Mucosa of stomach (tissue), 1 donor: ENCODE measurements at regions not wholly inside any gene's neighbourhood (a gene's known extent, or its start where the extent isn't known, plus 50 kb on each side); places are given as distances from the start of the nearest gene placed in this dataset.
"Not testable (repeated sequence)": the region's sequence is repeated elsewhere in the genome, so short reads cannot be mapped to it uniquely, and the experiment has no call there.

Experiments
- H3K27me3 ChIP-seq: one replicate; pipeline ENCODE4 v1.7.0; 2013; ENCODE audit warnings: mild to moderate bottlenecking, low read length; ENCODE audit not compliant: control insufficient read depth, insufficient read depth
- H3K36me3 ChIP-seq: one replicate; pipeline ENCODE4 v1.7.0; 2013; ENCODE audit warnings: low read length; ENCODE audit not compliant: control insufficient read depth, insufficient read depth
- H3K4me1 ChIP-seq: one replicate; pipeline ENCODE4 v1.7.0; 2013; ENCODE audit warnings: mild to moderate bottlenecking, low read length; ENCODE audit not compliant: control insufficient read depth, insufficient read depth
- H3K4me3 ChIP-seq: one replicate; pipeline ENCODE4 v1.7.0; 2013; ENCODE audit warnings: low read length
- H3K9ac ChIP-seq: one replicate; pipeline ENCODE4 v1.7.0; 2013; ENCODE audit warnings: mild to moderate bottlenecking, low read length, moderate library complexity
- H3K9me3 ChIP-seq: one replicate; pipeline ENCODE4 v1.7.0; 2013; ENCODE audit warnings: mild to moderate bottlenecking, low read length, moderate library complexity; ENCODE audit not compliant: control insufficient read depth
- donor health status: Pancreatic carcinoma.

DNA sequence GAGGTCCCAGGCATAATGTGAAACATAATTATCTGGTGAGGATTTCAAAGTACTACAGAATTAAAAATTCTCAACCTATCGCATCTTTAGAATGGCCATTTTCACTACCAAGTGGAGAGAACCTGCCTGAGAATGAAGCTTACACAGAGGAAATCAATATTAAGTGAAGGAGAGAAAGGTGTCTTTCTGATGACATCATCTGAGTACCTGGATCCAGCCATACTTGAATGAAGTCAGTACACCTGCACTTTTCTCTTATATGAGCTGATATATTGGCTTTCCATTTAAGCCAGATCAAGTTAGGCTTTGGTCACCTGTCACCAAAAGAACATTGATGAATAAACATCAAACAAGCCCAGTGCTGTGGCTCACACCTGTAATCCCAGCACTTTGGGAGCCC, 118.9 kb upstream of the MED14 start:
- no peaks in the 10 kb centered on the region for H3K27me3 ChIP-seq
- H3K36me3 ChIP-seq, result no peaks in the 10 kb centered on the region
- no peaks in the 10 kb centered on the region for H3K4me1 ChIP-seq
- H3K9ac ChIP-seq, result no peak overlapping the region
- H3K4me3 ChIP-seq, result no peak overlapping the region
- no peaks in the 10 kb centered on the region for H3K9me3 ChIP-seq

DNA sequence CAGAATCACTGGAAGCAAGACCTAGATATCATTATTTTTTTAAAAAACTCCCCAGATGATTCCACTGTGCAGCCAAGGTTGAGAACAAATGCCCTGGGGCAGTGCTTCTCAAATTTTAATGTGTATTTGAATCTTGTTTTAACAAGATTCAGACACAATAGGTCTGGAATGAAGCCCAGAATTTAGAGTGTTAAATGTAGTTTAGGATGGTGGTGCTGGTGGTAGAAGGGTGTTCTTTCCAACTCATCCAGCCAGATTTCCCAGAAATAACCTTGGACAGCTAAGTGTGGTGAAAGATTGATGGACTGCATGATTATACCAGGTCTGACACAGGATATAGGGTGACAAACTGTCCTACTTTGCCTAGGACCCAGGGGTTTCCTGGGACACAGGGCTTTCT, 120.1 kb upstream of the MED14 start:
- no peaks in the 10 kb centered on the region for H3K4me1 ChIP-seq
- no peak overlapping the region for H3K4me3 ChIP-seq
- no peaks in the 10 kb centered on the region for H3K27me3 ChIP-seq
- H3K9me3 ChIP-seq, result no peaks in the 10 kb centered on the region
- H3K36me3 ChIP-seq, result no peaks in the 10 kb centered on the region
- H3K9ac ChIP-seq, result no peak overlapping the region

DNA sequence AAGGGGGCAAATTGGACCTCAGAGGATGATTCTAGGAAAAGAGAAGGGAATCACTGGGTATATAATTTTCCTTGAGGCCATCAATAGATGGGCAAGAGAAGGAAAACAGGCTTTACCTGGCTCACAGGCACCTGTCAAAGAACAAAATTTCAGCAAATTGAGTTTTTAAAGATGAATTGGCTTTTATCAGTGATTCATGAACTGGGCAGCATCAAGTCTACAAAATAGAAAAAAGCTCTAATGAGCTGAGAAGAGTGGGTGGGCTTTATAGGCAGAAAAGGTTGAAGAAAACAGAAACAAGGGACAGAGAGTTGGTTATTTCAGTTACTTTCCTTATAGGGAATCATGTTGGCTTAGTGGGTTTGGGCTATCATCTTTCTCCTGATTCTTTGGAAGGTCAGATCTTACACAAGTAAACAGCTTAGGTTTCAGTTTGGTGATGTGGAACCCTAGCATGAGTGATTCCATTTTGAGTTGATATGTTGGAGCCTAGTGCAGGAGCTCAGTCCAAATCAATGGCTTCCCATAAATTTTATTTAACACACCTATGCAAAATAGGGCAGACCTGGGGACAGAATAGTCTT, 120.7 kb upstream of the MED14 start:
- Histone ChIP-seq H3K27me3 (no peaks in the 10 kb centered on the region), H3K4me3 (no peak overlapping the region), H3K4me1 (no peaks in the 10 kb centered on the region), H3K9me3 (no peaks in the 10 kb centered on the region), H3K36me3 (no peaks in the 10 kb centered on the region), H3K9ac (no peak overlapping the region)

DNA sequence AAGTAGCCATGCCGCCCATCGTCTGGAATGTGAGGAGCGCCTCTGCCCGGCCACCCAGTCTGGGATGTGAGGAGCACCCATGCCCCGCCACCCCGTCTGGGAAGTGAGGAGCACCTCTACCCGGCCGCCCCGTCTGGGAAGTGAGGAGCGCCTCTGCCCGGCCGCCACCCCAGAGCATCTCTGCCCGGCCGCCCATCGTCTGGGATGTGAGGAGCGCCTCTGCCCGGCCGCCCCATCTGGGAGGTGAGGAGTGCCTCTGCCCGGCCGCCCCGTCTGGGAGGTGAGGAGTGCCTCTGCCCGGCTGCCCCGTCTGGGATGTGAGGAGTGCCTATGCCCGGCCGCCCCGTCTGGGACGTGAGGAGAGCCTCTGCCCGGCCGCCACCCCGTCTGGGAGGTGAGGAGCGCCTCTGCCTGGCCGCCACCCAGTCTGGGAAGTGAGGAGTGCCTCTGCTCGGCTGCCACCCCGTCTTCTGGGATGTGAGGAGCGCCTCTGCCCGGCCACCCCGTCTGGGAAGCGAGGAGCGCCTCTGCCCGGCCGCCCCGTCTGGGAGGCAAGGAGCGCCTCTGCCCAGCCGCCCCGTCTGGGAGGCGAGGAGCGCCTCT, 126.7 kb upstream of the MED14 start:
- not testable (repeated sequence) for H3K9me3 ChIP-seq, H3K4me3 ChIP-seq, H3K9ac ChIP-seq, H3K27me3 ChIP-seq, H3K4me1 ChIP-seq, H3K36me3 ChIP-seq

DNA sequence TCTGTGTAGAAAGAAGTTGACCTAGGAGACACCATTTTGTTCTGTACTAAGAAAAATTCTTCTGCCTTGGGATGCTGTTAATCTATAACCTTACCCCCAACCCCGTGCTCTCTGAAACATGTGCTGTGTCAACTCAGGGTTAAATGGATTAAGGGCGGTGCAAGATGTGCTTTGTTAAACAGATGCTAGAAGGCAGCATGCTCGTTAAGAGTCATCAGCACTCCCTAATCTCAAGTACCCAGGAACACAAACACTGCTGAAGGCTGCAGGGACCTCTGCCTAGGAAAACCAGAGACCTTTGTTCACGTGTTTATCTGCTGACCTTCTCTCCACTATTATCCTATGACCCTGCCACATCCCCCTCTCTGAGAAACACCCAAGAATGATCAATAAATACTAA, 127.9 kb upstream of the MED14 start:
- not testable (repeated sequence) for H3K36me3 ChIP-seq, H3K9me3 ChIP-seq, H3K27me3 ChIP-seq, H3K9ac ChIP-seq, H3K4me1 ChIP-seq, H3K4me3 ChIP-seq

DNA sequence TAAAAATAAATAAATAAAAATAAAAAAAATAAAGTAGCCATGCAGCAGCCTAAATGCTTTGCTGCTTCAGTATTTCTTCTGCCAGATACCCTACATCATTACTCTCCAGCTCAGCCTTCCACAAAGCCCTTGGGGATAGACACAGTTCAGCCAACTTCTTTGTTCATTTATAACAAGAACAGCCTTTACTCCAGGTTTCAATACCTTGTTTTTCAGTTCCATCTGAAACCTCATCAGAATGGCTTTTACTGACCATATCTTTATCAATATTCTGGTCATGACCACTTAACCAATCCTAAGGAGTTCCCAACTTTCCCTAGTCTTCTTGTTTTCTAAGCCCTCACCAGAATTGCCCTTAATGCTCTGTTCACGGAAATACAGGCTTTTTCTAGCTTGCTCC, 128.3 kb upstream of the MED14 start:
- no peaks in the 10 kb centered on the region for H3K4me1 ChIP-seq
- no peak overlapping the region for H3K9ac ChIP-seq
- no peaks in the 10 kb centered on the region for H3K27me3 ChIP-seq
- no peaks in the 10 kb centered on the region for H3K36me3 ChIP-seq
- H3K4me3 ChIP-seq, result no peak overlapping the region
- no peaks in the 10 kb centered on the region for H3K9me3 ChIP-seq

DNA sequence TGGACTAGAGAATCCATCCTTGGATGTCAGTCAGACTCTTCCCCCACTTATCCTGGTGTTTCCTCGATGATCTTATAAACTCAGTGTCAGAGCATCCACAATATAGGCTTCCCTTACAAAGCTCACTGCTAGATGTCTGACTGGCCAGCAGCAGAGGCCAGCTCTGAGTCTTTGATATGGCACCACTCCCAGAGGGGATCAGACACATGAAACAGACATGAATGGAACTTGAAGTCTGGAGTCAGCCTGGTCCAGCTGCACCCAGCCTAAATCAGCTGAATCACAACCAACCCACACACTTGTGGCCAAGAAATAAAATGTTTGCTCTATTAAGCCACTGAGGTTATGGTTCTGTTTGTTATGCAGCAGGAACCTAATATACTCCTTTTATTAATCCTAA, 129.6 kb upstream of the MED14 start:
- Histone ChIP-seq H3K9ac (no peak overlapping the region), H3K27me3 (no peaks in the 10 kb centered on the region), H3K4me3 (no peak overlapping the region), H3K36me3 (no peaks in the 10 kb centered on the region), H3K9me3 (no peaks in the 10 kb centered on the region), H3K4me1 (no peaks in the 10 kb centered on the region)

DNA sequence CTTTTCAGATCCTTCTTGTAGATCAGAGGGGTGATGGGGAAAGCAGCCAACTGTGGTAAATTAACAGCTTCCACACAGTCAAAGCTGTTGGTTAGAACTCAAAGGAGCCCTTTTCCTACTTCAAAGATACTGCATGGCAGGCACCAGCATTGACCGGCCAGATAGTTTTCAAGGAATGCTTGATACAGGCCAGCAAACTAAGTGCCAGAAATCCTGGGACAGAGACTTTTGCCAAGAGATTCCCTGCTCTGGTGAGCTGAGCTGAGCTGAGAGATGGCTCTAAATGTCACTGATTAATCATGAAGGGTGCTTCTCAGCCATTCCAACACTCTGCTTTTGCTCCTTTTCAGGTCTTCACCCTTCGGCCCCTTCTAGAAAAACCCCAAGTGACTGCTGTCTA, 131.6 kb upstream of the MED14 start:
- H3K9ac ChIP-seq, result no peak overlapping the region
- H3K27me3 ChIP-seq, result no peaks in the 10 kb centered on the region
- H3K36me3 ChIP-seq, result no peaks in the 10 kb centered on the region
- H3K4me3 ChIP-seq, result no peak overlapping the region
- no peaks in the 10 kb centered on the region for H3K9me3 ChIP-seq
- H3K4me1 ChIP-seq, result no peaks in the 10 kb centered on the region

DNA sequence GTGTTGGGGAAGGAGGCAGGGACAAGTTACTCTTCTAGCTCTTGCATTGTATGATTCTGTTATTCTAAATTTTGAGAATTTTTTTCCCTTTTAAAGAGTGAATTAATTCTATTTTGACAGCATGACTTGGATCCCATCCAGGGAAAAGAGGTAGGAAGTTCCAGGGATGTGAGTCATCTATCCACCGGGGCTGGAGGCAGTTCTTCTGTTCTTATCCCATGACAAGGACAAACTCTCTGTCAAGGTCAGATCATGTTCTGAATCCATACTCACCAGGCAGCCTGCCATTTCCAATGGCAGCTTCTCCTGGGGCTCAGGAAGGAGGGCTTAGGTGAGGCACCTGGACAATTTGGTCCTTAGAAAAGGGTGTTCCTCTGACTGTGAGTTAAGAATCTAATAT, 132.0 kb upstream of the MED14 start:
- H3K4me1 ChIP-seq, result no peaks in the 10 kb centered on the region
- H3K36me3 ChIP-seq, result no peaks in the 10 kb centered on the region
- no peak overlapping the region for H3K9ac ChIP-seq
- H3K27me3 ChIP-seq, result no peaks in the 10 kb centered on the region
- no peak overlapping the region for H3K4me3 ChIP-seq
- H3K9me3 ChIP-seq, result no peaks in the 10 kb centered on the region

DNA sequence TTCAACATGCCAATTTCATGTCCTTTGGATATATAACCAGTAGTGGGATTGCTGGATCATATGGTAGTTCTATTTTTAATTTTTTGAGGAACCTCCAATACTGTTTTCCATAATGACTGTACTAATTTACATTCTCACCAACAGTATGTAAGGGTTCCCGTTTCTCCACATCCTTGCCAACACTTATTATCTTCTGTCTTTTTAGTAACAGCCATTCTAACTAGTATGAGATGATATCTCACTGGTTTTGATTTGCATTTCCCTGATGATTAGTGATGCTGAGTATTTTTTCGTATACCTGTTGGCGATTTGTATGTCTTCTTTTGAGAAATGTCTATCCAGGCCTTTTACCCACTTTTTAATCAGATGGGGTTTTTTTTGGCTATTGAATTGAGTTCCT, 133.5 kb upstream of the MED14 start:
- Histone ChIP-seq H3K9me3 (no peaks in the 10 kb centered on the region), H3K9ac (no peak overlapping the region), H3K4me3 (no peak overlapping the region), H3K4me1 (no peaks in the 10 kb centered on the region), H3K36me3 (no peaks in the 10 kb centered on the region), H3K27me3 (no peaks in the 10 kb centered on the region)

DNA sequence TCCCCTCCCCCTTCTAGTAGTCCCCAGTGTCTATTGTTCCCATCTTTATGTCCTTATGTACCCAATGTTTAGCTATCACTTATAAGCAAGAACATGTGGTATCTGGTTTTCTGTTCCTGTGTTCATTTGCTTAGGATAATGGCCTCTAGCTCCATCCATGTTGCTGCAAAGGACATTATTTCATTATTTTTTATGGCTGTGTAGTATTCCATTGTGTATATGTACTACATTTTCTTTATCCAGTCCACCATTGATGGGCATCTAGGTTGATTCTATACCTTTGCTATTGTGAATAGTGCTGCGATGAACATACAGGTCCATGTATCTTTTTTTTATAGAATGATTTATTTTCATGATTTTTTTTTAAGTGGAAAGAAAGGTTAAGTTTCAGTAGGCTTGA, 135.6 kb upstream of the MED14 start:
- not testable (repeated sequence) for H3K4me3 ChIP-seq, H3K4me1 ChIP-seq, H3K36me3 ChIP-seq, H3K9me3 ChIP-seq, H3K9ac ChIP-seq, H3K27me3 ChIP-seq

DNA sequence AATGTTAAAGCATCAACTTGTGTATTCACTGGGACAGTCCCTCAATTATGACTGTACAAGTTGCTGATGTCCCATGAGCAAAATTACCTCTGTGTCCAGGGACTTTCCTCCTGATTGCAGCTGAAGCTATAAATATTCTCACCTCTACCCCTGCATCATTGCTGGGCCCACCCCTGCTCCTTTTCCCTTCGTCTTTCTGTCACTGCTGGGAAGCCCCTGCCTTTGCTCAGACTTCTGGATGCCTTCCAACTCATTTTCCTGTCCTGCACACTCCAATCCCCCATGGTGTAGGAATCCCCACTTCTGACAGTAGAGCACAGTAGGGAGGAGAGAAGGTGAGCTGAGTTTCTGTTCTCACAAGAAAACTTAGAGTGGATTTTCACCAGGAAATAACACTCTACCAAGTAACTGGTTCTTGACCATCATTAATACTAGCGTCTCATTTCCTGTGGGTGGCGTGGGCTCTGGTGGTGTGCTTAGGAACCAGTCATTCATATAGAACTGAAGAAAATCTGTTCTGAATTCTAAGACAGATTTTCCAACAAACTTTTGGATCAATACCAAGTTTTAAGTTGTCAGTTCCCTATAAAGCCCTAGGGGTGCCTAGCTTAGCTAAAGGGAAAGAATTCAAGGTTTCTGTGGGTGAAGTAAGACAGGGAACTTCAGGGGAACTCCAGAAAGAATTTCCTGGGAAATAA, 136.2 kb upstream of the MED14 start:
- no peaks in the 10 kb centered on the region for H3K9me3 ChIP-seq
- no peak overlapping the region for H3K9ac ChIP-seq
- H3K36me3 ChIP-seq, result no peaks in the 10 kb centered on the region
- no peaks in the 10 kb centered on the region for H3K27me3 ChIP-seq
- H3K4me3 ChIP-seq, result no peak overlapping the region
- H3K4me1 ChIP-seq, result no peaks in the 10 kb centered on the region
